NCI-H1694 treated with DMSO at 0.1 percent for 48 hours (cell line): ENCODE measurements at regions not wholly inside any gene's neighbourhood (a gene's known extent, or its start where the extent isn't known, plus 50 kb on each side); places are given as distances from the start of the nearest gene placed in this dataset.

Experiments
- DNase-seq: peaks from one replicate; lab custom pipeline; 2025; lab: John Stamatoyannopoulos, UW

DNA sequence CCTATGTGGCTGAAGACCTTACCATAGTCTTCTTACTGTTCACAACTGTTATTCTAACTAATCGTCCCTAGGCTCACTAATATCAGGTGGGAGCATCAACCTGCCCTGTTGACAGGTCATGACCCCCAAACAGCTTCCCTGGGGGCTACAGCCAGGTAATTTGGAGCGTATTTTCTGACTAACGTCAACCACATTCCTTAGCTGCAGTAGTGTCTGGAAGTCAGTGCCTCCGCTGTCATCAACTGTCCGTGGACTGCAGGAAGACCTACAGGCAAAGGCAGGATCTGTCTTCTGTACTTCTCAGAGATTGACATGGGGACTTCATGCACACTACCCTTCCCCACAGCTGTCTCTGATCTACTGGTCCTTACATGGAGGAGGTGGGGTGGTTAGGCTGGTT is 456.9 kb downstream of the BCL11A start:
- DNase-seq: no peak

GRCh38 chr2:60095903-60096302 is 457.6 kb downstream of the BCL11A start:
- DNase-seq: no peak

- DNase-seq: no peak
Observed at GRCh38 chr2:60095202-60095815, 458.1 kb downstream of the BCL11A start.

GRCh38 chr2:60094450-60094929 is 459.0 kb downstream of the BCL11A start:
- DNase-seq: no peak

DNA sequence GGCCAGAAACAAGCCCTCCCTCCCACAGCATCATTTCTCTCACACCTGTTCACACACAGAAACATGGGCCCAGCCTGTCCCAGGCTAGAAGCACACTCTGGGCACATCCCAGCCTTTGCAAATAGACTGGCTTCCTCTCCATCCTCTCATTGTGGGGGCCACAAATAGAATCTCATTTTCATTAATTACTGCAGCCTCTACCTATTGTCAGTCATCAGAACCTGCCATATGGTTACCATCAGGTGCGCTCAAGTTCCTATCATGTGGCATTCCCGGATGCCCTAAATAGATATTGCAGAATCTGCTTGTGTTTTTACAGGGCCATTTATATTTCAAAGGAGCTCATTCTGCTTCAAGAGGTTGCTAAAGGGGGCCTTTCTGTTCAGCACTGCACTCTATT is 460.7 kb downstream of the BCL11A start:
- DNase-seq: no peak

DNA sequence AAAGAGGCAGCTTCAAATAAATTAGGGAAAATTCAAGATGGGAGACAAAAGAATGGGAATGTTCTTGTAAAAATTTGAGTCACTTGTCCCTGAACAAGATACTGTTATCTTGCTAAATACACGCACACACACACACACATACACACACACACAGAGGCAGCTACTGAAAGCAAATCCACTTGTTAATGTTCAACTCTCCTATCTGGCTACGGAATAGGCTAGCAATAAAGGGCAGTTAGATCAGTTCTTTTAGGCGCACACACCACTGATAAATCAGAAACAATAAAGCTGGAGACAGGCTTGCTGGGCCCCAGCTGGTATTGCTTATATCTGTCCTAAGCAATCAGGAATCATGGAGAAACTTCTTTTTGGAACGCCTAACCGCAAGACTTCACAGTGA is 461.6 kb downstream of the BCL11A start:
- DNase-seq: no peak

DNA sequence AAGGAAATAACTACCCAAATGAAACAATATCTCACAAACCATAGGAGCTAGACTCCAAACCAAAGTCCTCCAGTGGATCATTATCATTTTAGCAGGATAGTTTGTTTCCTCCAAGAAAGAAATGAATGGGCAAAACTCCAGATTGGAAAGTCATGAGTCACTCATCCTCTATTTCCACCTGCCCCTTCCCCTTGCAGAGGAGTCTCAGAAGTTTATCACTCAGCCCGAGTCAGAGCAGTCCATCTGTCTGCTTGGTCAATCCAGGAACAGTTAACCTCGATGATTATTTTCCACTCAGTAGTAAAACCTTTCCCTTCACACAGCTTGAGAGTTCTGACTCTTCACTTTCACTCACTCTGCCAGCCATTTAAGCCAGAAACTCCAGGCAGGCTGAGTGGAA is 462.2 kb downstream of the BCL11A start:
- DNase-seq: no peak

DNA sequence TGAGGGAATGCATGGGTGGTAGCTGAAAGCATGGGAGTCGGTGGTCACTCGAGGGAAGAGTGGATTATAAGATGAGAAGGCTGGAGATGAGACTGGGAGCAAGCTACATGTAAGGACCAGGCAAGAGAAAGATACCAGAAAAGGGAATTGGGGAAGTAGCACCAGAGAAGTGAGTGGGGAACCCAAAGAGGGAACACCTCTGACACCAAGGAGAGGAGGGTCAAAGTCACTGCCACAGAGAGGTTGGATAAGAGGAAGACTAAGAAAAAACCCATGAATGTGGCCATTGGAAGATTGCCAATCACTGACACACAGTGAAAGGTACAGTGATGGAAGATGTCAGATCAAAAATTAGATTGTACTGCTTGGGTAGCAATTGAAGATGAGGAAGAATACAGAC is 473.9 kb downstream of the BCL11A start:
- DNase-seq: no peak

DNA sequence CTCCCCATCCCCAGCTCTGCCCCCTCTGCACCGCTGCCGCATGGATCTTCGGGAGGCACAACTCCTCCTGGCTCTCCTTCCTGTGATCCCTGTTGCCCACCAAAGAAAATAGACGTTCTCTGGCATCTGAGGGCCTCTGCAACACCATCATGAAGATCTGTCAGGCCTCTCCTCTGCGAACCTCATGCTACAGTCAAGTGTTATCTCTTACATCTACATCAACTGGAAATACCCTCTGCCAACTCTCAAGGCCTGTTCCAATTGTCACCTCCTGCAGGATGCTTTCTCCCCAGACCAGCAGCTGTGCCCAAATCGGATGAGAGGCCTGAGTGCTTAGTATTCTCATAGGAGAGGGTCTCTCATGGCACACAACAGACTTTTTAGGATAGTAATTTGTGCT is 478.4 kb downstream of the BCL11A start:
- DNase-seq: no peak

DNA sequence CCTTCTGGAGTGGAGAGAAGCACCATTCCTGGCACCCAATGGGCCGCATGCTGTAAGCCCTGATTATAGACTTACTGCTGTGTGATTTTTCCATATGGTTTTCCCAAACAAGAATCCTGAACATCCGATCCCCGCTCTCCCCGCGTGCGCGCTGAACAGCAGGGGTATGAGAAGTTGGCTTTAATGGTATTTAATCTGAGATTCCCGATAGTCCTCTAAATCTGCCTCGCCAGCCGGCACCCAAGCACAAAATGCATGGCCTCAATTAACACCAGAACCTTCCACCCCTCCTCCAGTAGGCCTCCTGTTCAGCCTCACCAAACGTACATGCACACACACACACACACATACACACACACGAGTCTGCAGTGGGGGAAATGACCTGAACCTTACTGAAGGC is 480.3 kb downstream of the BCL11A start:
- no peak for DNase-seq

DNA sequence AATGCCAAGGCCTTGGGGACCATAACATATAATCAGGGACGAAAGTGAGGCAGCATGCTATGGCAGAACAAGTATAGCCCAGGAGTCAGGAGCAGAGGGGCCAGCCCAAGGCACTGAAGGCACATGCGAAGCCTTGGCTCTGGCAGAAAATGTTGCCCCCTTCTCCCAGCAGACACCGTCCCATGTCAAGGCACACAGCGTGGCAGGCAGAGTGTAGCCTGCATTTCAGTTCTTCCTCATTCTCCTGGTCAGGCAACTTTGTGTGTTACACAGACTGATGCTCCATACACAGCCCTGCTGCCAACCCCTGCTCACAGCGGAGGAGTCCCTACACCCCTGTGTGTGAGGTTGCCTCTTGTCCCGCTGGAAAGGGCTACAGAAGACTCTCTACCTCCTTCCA is 480.8 kb downstream of the BCL11A start:
- no peak for DNase-seq

DNA sequence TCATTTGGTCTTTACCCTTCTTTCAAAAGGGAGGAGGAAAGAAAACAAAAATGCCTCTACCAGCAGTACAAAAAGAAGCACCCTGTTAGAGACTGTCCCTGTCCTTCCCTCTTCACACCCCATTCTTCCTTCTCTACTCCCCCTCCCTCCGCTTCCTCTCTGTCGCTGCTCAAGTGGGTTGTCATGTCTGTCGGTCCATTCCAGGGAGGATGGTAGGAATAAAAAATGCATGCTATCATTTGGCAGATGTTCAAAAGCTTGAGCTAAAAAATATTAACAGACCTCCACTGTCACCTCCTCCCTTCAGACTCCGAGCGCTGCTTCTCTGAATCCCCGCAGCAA is 482.0 kb downstream of the BCL11A start:
- DNase-seq: no peak

DNA sequence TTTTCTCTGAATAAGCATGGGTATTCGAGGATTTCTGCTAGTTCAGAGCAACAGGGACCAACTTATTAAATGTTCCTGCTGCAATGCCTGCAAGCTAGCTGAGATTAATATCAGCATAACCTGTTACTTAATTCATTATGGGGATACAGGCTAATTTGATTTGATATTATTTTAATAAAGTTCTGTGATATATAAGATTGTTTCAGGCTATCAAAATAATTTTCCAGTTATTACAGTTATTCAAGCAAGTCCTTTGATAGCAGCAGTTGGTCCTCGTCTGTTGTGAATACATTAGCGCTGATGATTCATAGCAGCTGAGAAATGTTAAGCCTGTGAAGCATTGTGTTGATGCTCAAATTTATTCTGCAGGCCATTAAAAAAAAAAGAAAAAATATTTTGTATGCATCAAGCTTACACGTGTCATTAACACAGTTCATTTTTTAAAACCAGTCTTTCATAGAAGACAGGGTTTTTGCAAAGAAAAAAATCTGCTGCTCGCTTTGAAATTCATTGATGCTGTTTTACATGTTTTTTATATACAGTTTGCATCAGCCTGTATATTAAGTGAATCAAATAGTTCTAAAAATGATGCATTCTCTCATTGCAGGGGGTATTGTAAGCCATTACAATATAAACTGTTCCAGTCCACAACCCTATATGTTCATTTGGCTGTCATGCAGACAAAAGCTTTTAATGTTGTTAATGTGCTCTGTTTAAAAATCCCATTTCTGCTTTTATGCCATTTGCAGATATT is 482.5 kb downstream of the BCL11A start:
- peak; percentile 21 for DNase-seq

GRCh38 chr2:60070196-60070595 is 483.3 kb downstream of the BCL11A start:
- no peak for DNase-seq

DNA sequence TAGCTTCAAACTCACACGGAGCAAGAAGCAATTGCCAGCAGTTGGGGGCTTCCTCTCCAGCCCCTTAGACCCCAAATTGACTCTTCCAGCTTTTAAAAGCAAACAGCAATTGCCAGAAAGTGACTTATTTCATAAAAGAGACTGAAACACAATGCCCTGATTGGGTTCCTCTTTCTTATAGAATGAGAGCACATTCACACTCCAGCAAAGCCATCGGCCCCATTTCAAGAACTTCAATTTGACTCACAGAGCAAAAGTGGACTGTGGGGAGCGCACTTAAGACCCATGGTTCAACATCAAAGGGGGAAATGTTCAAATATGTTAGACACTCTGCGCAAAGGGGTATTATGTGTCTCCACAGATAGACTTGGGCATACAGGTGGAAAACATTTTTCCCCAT is 484.7 kb downstream of the BCL11A start:
- no peak for DNase-seq

DNA sequence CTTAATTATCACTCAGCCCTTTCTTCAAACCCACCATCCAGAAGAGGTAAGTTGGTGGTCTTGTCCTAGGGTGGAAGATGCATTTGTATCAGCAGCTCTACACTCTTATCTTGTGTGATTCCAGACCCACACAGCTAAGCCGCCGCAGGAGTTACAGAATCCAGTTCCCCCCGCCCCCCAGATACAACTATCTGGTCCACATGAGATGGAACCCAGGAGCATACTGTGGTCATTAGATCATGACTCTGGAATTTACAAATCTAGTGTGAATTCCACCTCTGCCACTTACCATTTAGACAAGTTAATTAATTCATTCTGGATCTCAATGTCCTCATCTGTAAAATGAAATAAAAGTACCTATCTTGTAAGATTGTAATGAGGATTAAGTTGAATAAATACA is 486.4 kb downstream of the BCL11A start:
- no peak for DNase-seq

DNA sequence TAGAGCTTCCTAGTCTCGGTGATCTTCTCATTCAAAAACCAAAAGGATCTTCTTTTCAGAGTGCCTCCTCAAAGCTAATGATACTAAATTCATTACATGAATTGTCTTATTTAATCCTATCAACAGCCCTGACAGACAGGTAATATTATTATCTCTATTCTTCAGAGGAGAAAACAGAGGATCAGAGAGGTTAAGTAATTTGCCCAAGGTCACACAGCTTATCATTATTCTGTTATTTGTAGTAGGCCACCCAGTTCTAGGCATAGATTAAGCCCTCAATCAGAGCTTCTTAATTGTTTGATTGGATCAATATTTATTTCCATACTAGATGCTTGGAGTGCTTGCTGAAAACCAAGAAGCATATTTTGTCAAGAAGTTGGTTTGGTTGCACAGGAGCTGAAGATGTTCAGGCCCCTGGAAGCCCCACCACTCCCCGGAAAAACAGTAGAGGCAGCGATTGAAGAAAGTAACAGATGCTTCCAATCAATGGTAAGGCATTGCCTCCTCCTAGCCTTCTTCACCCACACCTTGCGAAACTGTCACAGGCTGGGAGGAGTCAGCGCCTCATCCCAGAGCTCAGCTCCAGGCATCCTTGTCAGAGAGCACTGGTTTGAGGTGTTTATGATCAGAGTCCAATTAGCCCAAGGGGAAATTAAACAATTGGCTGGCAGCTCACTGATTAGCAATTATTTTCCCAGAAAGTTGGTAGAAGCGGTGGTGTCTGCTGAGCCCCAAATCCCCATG is 487.2 kb downstream of the BCL11A start:
- DNase-seq: no peak

- peak; percentile 35 for DNase-seq
Observed at GRCh38 chr2:60064687-60065389, 488.6 kb downstream of the BCL11A start.

DNA sequence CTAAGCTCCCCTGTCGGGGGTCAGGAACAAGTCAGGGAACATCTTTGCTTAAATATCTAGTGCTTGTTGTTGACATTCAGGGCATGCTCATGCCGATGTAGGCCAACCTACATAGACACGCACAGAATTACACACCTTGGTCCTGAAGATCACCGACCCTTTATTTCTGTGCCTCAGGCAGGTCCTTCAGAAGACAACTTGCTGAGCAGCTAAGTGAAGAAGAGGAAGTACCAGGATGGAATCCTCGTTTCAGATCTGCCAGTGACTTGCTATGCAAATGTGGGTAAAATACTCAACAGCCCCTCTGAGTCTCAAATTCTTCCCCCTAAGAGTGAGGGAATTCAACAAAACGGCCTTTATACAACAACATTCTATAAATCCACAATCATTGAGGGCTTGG is 494.7 kb downstream of the BCL11A start:
- DNase-seq: no peak

DNA sequence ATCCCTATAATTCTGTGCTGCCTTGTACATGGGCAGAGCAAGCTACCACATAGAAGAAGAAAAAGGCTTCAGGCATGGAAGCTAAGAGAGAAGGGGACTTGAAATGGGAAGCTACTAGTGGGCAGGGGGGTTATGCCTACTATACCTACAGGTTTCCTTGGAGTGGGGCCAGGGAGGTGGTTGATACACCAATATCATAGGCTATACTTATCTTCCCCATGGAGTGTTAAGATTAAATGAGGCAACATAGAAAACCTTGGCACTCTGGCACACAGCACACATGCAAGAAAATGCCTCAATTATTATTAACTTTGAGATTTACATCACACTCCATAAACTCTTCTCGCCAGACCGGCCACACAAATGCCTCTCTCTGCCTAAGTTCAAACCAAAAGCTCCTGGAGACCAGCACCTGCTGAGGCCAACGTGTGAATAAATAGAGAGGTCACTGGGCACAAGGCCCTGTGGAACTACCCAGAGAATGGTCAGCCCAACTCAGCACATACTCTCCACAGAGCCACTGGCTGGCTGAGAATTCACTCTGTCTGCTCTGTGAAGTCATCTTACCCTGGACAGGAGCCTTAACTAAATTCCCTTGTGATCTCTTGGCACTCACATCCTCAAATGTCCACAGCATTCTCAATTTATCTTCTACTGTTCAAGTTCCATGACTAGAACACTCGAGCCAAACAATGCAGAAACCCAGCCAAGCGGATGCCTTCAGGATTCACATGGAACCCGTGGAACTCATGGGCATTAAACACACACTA is 498.7 kb downstream of the BCL11A start:
- no peak for DNase-seq

DNA sequence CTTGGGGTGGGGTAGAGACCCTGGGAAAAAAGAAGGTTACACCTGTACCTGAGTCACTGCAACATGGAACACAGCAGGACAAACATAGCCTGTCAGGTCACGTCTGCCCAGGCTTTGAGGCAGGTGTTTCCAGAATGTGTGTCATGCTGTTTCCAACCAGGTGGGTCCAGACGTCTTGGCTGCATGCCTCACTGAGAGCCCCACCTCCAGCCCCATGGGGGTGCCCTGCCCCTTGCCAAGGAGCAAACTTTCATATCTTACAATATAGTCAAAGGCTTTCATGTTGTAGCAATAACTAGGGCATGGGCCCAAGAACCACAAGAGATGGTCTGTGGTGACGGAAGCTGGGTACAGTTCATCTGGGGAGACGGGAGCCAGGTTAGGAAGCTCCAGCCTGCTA is 499.7 kb downstream of the BCL11A start:
- DNase-seq: no peak

- DNase-seq: no peak
Observed at GRCh38 chr2:60052601-60053000, 500.9 kb downstream of the BCL11A start.
